ENCODE measurements at regions not wholly inside any gene's neighbourhood (a gene's known extent, or its start where the extent isn't known, plus 50 kb on each side); places are given as distances from the start of the nearest gene placed in this dataset.

DNA sequence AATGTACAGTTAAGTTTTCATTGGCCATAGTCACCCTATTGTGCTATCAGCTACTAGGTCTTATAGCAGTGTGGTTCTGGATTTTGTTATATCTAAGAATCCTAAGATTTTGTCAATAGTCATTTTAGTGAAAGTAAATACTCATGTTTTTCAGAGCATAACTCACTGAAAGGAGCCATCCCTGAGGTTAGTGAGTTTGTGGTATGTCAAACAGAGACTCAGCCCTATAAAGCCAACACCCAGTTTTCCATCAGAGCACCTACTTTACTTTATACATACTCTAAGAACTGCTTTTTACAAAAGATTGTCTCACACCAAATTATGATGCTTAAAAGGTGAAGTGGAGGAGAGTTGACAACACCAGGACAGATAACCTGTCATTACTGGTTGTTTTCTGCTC, 686.3 kb upstream of the LRFN5 start:
- H2BK20ac ChIP-seq (ENCODE audit: low read depth, low read length, poor library complexity, severe bottlenecking), result no peak overlapping the region
- no peak overlapping the region for H4K8ac ChIP-seq (replicated peaks; ENCODE audit: insufficient read length, low read depth, low read length)
- Mint-ChIP-seq H3K9me3 (no peaks in the 10 kb centered on the region), H3K4me3 (no peak overlapping the region), H3K27ac (no peak overlapping the region), H3K4me1 (no peaks in the 10 kb centered on the region), H3K36me3 (ENCODE audit: insufficient read depth in 1 of 3, low read depth in 3 of 3) (no peaks in the 10 kb centered on the region), H3K27me3 (ENCODE audit: low read depth) (no peaks in the 10 kb centered on the region)
- H3K23ac ChIP-seq (ENCODE audit: insufficient read length, low read depth, low read length), result no peak overlapping the region
- H3K23me2 ChIP-seq (ENCODE audit: insufficient read length, low read depth, low read length, poor library complexity, severe bottlenecking), result no peaks in the 10 kb centered on the region
- H3K4ac ChIP-seq (ENCODE audit: low read depth, low read length), result no peak overlapping the region
- H4K91ac ChIP-seq (ENCODE audit: insufficient read length, low read depth, low read length), result no peak overlapping the region
- no peaks in the 10 kb centered on the region for H3K4me1 ChIP-seq (ENCODE audit: insufficient read depth, low read length)
- no peak overlapping the region for H2BK12ac ChIP-seq (ENCODE audit: insufficient read length, low read depth, low read length)
- no peak overlapping the region for H3K27ac ChIP-seq (ENCODE audit: insufficient read length, low read depth, low read length)
- H3K79me2 ChIP-seq (ENCODE audit: insufficient read depth, low read length), result no peaks in the 10 kb centered on the region
- no peak overlapping the region for H2AFZ ChIP-seq (ENCODE audit: low read length)
- no peak overlapping the region for H3K56ac ChIP-seq (ENCODE audit: insufficient read length, low read depth, low read length)
- H3K14ac ChIP-seq (ENCODE audit: insufficient read depth, low read length), result no peak overlapping the region
- H2BK5ac ChIP-seq (ENCODE audit: insufficient read length, low read length), result no peak overlapping the region
- no peak overlapping the region for H2AK5ac ChIP-seq (ENCODE audit: insufficient read length, low read length)
- no peaks in the 10 kb centered on the region for H3K9me3 ChIP-seq (ENCODE audit: control insufficient read depth, low read depth, low read length)
- no peak overlapping the region for H4K5ac ChIP-seq (ENCODE audit: insufficient read length, low read depth, low read length)
- no peaks in the 10 kb centered on the region for H3K27me3 ChIP-seq (ENCODE audit: insufficient read depth, low read length)
- no peaks in the 10 kb centered on the region for H4K20me1 ChIP-seq (ENCODE audit: control insufficient read depth, insufficient read depth, insufficient read length)
- H3K79me1 ChIP-seq (ENCODE audit: insufficient read depth, low read depth, low read length, poor library complexity, severe bottlenecking), result no peaks in the 10 kb centered on the region
- H3K4me2 ChIP-seq (ENCODE audit: insufficient read depth, insufficient read length, low read length), result no peak overlapping the region
- DNase-seq, result no peak
- no peak overlapping the region for H3T11ph ChIP-seq (ENCODE audit: low read length)
- TF ChIP-seq, protein P1, sequence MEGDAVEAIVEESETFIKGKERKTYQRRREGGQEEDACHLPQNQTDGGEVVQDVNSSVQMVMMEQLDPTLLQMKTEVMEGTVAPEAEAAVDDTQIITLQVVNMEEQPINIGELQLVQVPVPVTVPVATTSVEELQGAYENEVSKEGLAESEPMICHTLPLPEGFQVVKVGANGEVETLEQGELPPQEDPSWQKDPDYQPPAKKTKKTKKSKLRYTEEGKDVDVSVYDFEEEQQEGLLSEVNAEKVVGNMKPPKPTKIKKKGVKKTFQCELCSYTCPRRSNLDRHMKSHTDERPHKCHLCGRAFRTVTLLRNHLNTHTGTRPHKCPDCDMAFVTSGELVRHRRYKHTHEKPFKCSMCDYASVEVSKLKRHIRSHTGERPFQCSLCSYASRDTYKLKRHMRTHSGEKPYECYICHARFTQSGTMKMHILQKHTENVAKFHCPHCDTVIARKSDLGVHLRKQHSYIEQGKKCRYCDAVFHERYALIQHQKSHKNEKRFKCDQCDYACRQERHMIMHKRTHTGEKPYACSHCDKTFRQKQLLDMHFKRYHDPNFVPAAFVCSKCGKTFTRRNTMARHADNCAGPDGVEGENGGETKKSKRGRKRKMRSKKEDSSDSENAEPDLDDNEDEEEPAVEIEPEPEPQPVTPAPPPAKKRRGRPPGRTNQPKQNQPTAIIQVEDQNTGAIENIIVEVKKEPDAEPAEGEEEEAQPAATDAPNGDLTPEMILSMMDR (conservative IDR thresholded peaks at IDR 0.05), result no peak
- no peak overlapping the region for H3K9ac ChIP-seq (ENCODE audit: extremely low read depth, insufficient read length, low read length)
- H2BK15ac ChIP-seq (ENCODE audit: low read depth, low read length), result no peak overlapping the region
- no peak overlapping the region for H2BK120ac ChIP-seq (ENCODE audit: low read depth, low read length, poor library complexity, severe bottlenecking)
- H3K18ac ChIP-seq (ENCODE audit: insufficient read length, low read depth, low read length), result no peak overlapping the region
